Glutamatergic neuron (in vitro differentiated cells): ENCODE measurements at regions not wholly inside any gene's neighbourhood (a gene's known extent, or its start where the extent isn't known, plus 50 kb on each side); places are given as distances from the start of the nearest gene placed in this dataset.
A peak's percentile ranks its signal among the peaks of the same experiment; 100 is the strongest.
"Not testable (repeated sequence)": the region's sequence is repeated elsewhere in the genome, so short reads cannot be mapped to it uniquely, and the experiment has no call there.

Experiments used
- DNase-seq: peaks from one replicate; pipeline ENCODE4 v3.0.0; 2022
- H3K27ac Mint-ChIP-seq: one replicate; pipeline ENCODE4 v1.8.0; 2020; ENCODE audit warnings: mild to moderate bottlenecking, mixed read lengths, inconsistent platforms; ENCODE audit not compliant: unreplicated experiment
- H3K27me3 Mint-ChIP-seq: one replicate; pipeline ENCODE4 v1.8.0; 2020; ENCODE audit warnings: mild to moderate bottlenecking, moderate library complexity, mixed read lengths, inconsistent platforms; ENCODE audit not compliant: unreplicated experiment
- H3K36me3 Mint-ChIP-seq: one replicate; pipeline ENCODE4 v1.8.0; 2020; ENCODE audit warnings: mild to moderate bottlenecking, mixed read lengths, inconsistent platforms; ENCODE audit not compliant: unreplicated experiment
- H3K4me1 Mint-ChIP-seq: one replicate; pipeline ENCODE4 v1.8.0; 2020; ENCODE audit warnings: mild to moderate bottlenecking, low read depth, mixed read lengths, inconsistent platforms; ENCODE audit not compliant: unreplicated experiment
- H3K4me3 Mint-ChIP-seq: one replicate; pipeline ENCODE4 v1.8.0; 2020; ENCODE audit warnings: mild to moderate bottlenecking, mixed read lengths, inconsistent platforms; ENCODE audit not compliant: unreplicated experiment
- H3K9me3 Mint-ChIP-seq: one replicate; pipeline ENCODE4 v1.8.0; 2020; ENCODE audit warnings: mild to moderate bottlenecking, moderate library complexity, mixed read lengths, inconsistent platforms; ENCODE audit not compliant: unreplicated experiment
- CTCF ChIP-seq: fragments of 200-600 bp; sonication (generic); IDR thresholded peaks from one replicate; pipeline ENCODE4 v1.5.0; 2021; ENCODE audit not compliant: partially characterized antibody, unreplicated experiment

GRCh38 chr10:101280511-101280910 is 51.2 kb upstream of the LBX1 start:
- Mint-ChIP-seq H3K27me3 (peaks cover 11% of the 10 kb centered on the region), H3K27ac (no peak overlapping the region), H3K9me3 (peaks cover 2% of the 10 kb centered on the region), H3K4me3 (no peak overlapping the region), H3K4me1 (peaks cover 29% of the 10 kb centered on the region), H3K36me3 (peaks cover 3% of the 10 kb centered on the region)
- no peak for DNase-seq
- TF ChIP-seq CTCF = no peak

- not testable (repeated sequence) for H3K36me3 Mint-ChIP-seq, H3K27ac Mint-ChIP-seq, DNase-seq, H3K9me3 Mint-ChIP-seq
- Mint-ChIP-seq H3K4me1 (peaks cover 30% of the 10 kb centered on the region), H3K27me3 (peaks cover 11% of the 10 kb centered on the region), H3K4me3 (peak overlapping the region; percentile 65)
Observed at GRCh38 chr10:101280921-101281320, 51.7 kb upstream of the LBX1 start.

- TF ChIP-seq CTCF = no peak
- peaks cover 4% of the 10 kb centered on the region for H3K9me3 Mint-ChIP-seq
- no peaks in the 10 kb centered on the region for H3K36me3 Mint-ChIP-seq
- H3K27me3 Mint-ChIP-seq = peaks cover 14% of the 10 kb centered on the region
- DNase-seq = no peak
- H3K4me3 Mint-ChIP-seq = peak overlapping the region; percentile 35
- peaks cover 35% of the 10 kb centered on the region for H3K4me1 Mint-ChIP-seq
- peak overlapping the region; percentile 4 for H3K27ac Mint-ChIP-seq
Observed at GRCh38 chr10:101282947-101283346, 53.7 kb upstream of the LBX1 start.

- no peak for TF ChIP-seq CTCF
- H3K27ac Mint-ChIP-seq = peak overlapping the region; percentile 60
- DNase-seq = no peak
- peaks cover 14% of the 10 kb centered on the region for H3K27me3 Mint-ChIP-seq
- no peaks in the 10 kb centered on the region for H3K36me3 Mint-ChIP-seq
- H3K4me1 Mint-ChIP-seq = peaks cover 35% of the 10 kb centered on the region
- H3K9me3 Mint-ChIP-seq = peaks cover 4% of the 10 kb centered on the region
- H3K4me3 Mint-ChIP-seq = peak overlapping the region; percentile 61
Observed at GRCh38 chr10:101283762-101284100, 54.5 kb upstream of the LBX1 start.

- peak overlapping the region; percentile 60 for H3K27ac Mint-ChIP-seq
- peak; percentile 47 for DNase-seq
- H3K9me3 Mint-ChIP-seq = peaks cover 4% of the 10 kb centered on the region
- H3K36me3 Mint-ChIP-seq = no peaks in the 10 kb centered on the region
- H3K4me1 Mint-ChIP-seq = peaks cover 35% of the 10 kb centered on the region
- TF ChIP-seq CTCF = no peak
- peaks cover 14% of the 10 kb centered on the region for H3K27me3 Mint-ChIP-seq
- peak overlapping the region; percentile 61 for H3K4me3 Mint-ChIP-seq
Observed at GRCh38 chr10:101284101-101284743, 55.0 kb upstream of the LBX1 start.
